ENCODE measurements at regions not wholly inside any gene's neighbourhood (a gene's known extent, or its start where the extent isn't known, plus 50 kb on each side); places are given as distances from the start of the nearest gene placed in this dataset.
A peak's percentile ranks its signal among the peaks of the same experiment; 100 is the strongest.

DNA sequence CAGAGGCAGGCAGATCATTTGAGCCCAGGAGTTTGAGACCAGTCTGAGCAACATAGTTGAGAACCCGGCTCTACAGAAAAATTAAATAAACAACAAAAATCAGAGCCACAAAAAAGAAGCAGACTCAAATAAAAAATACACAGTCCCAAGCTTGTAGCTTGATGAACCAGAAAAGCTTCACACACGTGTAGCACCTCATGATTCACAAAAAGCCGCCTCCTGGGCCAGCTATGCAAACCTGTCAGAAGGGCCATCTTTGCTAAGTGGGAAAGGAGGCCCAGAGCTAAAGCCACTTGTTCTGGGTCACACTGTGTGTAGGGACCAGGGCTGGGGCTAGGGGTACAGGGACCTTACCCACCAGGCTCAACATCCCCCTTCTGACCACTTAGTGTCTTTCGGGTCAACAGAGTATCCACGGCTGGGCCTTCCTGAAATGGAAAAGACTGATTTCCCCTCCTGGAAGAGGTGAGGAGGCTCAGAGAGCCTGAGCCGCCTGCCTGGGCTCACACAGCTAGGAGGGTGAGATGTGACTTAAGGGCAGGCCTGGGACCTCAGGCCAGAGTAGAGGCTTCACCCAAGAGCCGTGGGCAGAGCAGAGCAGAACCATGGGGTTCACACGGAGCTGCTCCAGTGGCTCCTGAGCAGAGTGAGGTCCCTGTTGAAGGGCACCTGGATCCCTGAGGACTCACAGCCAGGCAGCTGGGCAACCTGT lies 269.6 kb downstream of the PARN start:
- DNase-seq = no peak

DNA sequence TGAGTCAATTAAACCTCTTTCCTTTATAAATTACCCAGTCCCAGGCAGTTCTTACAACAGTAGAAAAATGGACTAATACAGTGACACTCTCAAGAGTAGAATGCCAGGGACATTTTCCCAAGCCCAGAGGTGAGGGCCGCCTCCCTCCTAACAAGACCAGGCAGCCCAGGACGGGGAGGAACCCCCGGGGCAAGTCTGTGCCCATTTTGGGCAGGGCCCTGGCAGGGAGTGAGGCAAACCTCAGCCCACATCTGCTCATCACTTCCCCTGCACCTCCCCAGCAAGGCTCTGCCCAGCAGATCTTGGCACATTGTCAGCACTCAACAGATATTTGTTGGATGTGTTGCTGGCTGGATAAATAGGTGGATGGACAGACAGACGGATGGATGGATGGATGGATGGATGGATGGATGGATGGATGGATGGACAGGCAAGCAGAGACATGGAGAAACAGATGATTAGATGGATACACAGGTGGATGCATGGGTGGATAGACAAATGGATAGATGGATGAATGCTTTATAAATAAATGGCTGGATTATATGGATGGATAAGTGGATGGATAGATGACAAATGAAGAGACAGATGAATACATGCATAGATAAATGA lies 271.3 kb downstream of the PARN start:
- DNase-seq = no peak

DNA sequence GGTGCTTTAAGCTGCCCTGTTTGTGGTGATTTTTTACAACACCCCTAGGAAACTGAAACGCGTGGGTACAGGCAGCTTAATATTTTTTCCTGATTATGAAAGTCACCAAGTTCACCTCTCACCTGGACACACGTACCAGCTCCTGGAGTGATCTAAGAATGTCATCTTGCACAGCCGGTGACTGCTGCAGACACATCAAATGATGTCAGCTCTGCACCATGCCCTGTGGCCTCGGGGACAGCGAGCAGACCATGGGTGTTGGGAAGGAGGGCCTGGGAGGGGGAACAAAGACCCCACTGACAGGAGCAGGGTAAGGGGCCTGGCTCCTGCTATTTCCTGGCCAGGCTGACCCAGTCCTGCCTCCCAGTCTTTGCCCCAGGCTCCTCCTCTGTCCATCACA lies 272.7 kb downstream of the PARN start:
- DNase-seq = no peak

DNA sequence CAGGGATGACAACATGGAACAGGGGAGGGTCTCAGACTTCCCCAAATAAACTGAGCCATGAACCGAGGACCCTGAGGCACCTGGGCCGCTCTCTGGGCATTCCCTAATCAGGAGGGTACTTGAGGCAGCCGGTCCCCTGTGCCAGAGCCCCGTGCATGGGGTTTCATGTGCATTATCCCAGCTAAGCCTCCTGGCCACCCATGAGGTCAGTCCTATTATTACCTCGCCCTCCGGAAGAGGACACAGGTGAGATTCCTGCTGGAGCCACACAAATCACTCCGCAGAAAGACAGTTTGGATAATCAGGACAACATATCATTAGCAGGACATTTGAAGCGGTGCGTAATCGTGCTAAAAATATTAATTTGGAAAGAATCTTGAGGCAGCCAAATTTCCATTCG lies 274.0 kb downstream of the PARN start:
- DNase-seq = no peak

DNA sequence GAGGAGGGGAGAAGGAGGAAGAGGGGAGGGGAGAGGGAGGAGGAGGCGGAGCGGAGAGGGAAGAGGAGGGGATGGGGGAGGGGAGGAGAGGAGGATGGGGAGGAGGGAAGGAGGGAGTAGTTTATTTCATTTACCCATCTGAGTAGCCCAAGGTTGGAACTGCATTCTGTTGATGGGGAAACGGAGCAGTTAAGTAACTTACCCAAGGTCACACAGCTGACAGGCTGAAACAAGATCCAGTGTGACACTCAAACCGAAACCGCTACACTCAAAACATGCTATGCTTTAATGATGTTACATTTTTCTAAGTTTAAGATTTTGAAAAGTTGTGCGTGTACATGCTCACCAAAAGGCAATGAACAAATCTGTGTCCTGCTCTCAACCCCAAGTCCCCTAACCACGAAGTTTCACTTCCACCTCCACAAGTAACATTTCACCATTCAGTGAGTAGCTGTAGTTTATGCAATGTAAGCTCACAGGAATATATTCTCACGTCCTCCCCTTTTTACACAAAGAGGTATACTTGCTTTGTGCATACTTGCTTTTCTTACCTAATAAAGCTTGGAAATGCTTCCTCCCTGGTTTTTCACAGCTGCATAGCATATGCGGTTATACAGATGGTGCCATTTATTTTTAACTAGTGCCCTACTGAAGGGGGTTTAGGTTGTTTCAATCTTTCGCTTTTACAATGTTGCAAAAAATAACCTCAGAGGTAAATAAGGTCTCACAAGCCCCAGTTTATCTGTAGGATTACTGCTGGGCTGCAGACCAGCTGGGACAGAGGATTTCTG lies 275.3 kb downstream of the PARN start:
- DNase-seq = peak; percentile 65

DNA sequence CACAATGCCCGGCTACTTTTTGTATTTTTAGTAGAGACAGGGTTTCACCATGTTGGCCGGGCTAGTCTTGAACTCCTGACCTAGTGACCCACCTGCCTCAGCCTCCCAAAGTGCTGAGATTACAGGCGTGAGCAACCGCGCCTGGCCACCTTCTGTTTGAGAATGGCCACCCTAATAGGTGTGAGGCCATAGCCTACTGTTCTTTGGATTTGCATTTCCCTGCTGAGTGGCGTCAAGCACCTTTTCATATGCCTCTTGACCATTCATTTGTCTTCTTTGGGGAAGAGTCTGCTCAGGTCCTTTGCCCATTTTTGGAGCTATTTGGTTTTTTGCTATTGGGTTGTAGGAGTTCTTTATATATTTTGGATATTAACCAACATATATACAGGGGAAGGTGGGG lies 276.7 kb downstream of the PARN start:
- no peak for DNase-seq

DNA sequence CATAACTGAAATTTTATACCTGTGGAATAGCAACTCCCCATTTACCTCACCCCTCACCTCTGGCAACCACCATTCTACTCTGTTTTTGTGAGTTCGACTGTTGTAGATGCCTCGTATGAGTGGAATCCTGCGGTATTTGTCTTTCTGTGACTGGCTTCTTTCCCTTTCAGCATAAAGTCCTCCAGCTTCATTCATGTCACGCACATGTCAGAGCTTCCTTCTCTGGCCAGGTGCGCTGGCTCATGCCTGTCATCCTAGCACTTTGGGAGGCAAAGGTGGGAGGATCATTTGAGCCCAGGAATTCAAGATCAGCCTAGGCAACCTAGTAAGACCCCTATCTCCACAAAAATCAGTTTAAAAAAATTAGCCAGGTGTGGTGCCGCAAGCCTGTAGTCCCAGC lies 278.4 kb downstream of the PARN start:
- no peak for DNase-seq

DNA sequence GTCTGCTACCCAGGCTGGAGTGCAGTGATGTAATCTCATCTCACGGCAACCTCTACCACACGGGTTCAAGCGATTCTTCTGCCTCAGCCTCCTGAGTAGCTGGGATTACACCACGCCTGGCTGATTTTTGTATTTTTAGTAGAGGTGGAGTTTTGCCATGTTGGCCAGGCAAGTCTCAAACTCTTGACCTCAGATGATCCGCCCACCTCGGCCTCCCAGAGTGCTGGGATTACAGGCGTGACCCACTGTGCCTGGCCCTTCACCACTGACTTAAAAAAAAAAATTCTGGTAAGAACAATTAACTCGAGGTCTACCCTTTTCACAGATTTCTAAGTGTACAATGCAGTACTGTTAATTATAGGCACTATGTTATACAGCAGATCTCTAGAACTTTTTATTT lies 279.4 kb downstream of the PARN start:
- DNase-seq = no peak

DNA sequence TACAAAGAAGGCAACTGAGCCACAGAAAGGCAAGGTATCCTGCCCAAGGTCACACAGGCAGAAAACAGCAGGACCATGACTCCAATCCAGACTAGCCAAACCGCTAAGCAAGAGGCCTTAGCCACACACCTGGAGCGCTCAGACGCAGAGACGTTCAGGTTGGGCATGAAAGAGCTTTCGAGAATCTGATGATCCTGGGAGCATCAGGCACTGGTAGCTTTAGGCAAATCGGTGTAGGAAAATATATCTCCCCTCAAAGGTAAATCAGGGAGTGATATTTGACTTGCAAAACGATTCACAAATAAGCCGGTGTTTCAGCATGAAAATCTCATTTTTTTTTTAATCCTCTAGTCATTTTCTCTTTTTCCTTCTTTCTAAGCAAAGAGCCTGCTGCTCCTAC lies 279.0 kb downstream of the MRTFB start:
- no peak for DNase-seq

DNA sequence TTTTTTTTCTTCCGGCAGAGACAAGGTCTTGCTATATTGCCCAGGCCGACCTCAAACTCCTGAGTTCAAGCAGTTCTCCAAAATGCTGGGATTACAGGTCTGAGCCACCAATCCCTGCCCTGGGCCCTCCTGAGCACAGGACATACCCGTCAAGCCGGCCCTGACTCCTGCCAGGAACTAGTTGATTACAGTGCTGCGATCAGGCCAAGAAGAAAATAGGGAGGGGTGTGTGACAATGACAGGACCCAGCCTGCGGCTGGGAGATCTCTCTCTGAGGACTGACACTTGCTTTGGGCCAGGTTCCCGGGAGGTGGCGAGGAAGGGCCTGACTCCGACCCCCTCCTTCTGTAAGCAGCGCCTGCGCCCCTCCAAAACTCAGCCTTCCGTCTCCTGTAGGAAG lies 276.6 kb downstream of the MRTFB start:
- no peak for DNase-seq

DNA sequence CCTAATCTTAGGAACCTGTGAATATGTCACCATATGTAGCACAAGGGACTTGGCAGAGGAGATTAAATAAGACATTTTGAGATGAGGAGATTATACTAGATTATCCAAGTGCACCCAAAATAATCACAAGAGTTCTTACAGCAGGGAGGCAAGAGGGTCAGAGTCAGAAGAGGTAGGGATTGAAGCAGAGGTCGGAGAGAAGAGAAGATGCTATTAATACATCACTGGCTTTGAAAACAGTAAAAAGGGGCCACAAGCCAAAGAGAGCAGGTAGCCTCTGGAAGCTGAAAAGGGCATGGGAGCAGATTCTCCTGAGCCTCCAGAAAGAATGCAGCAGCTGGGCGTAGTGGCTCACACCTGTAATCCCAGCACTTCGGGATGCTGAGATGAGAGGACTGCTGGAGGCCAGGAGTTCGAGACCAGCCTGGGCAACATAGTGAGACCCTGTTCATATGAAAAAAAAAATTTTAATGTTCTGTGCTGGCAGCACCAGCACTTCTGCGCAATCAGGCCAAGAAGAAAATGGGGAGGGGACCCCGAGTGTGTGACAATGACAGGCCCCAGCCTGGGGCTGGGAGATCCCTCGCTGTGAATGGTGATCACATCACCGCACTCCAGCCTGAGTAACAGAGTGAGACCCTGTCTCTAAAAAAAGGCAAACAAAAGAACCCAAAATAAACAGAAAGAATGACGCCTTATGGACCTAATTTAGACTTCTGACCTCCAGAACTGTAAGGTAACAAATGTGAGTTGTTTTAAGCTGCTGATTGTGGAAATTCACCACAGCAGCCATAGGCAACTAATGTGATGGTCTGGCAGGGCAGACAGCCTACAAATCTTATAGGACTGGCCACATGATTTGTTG lies 275.4 kb downstream of the MRTFB start:
- no peak for DNase-seq

DNA sequence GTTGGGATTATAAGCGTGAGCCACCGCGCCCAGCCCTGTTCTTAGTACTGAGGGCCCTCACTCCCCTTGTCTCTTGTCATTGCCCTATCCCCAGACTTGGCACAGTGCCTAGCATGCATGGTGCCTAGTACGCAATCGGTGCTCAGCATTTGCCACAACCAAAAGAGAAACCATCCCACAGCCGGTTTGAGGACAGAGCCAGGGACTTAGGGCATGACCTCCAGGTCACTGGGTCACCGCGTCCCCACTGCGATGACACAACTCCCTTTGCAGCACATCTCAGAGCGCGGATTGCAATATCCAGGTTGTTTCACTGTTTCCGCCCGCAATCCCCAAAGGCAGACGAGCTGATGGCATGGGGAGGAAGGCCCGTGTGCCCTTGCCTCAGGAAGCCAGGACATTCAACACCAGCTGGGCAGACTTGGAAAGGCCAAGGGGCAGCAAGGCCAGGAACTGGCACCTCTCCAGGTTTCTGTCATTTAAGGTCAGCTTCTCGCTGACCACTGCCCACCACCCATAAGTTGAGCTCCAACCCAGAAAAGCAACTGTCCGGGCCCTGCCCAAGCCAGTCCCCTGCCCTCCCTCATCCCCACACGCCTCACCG lies 274.5 kb downstream of the MRTFB start:
- no peak for DNase-seq

DNA sequence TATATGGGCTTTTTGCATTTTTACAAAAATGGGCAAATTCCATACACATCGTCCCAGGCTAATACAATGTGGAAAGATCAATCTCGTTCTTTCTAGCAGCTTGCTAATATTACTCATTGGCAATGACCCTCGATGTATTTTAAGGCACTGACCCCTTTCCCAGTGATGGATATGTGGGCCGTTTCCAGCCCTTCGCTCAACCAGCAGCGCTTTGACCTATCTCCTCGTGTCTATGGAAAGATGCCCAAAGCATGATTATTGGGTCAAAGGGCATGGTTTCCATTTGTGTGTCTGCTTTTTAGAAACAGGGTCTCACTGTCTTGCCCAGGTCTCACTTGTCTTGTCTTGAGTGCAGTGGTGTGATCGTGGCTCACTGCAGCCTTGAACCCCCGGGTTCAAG lies 273.8 kb downstream of the MRTFB start:
- no peak for DNase-seq

DNA sequence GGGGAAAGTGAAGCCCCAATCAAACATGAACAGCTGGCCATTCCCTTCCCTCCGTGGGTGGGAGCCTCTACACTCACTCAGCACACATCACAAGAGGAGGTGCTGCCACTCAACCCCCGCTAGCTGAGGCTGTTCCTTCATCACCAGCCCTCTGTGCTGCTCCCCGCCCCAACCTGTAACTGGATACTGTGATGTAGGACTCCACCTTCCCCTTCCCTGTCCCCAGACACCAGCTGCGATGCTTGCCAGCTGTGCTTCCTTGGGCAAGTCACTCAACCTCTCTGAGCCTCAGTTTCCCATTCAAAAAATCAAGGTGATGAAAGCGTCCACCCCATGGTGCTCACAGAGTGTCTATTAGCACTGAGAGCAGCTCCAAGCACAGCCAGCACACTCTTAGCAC lies 273.2 kb downstream of the MRTFB start:
- DNase-seq = no peak

DNA sequence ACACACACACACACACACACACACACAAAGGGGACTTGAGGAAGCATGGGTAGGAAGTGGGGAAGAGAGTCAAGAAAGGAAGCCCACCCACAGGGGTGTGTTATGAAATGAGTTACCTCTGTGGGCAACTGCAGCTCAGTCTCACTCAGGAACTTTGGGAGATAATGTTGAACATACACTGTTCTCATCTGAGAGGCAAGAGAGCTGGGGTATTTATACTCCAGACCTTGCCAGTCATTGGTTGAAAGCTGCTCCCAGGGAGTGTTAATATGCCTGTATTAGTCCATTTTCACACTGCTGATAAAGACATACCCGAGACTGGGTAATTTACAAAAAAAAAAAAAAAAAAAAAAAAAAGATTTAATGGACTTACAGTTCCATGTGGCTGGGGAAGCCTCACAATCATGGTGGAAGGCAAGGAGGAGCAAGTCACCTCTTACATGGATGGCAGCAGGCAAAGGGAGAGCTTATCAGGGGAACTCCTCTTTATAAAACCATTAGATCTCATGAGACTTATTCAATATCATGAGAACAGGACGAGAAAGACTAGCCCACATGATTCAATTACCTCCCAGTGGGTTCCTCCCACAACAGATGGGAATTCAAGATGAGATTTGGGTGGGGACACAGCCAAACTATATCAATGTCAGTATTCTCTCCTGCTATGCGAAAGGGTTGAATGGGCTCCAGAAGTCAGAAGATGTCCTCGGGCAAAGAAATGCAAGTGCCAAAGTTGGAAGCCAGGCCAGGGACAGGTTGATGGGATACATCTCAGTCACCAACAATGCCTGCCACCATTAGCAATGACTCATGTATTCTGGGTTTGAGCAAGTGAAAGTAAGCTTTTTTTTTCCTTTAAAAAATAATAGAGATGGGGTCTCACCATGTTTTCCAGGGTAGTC lies 270.5 kb downstream of the MRTFB start:
- DNase-seq = no peak

DNA sequence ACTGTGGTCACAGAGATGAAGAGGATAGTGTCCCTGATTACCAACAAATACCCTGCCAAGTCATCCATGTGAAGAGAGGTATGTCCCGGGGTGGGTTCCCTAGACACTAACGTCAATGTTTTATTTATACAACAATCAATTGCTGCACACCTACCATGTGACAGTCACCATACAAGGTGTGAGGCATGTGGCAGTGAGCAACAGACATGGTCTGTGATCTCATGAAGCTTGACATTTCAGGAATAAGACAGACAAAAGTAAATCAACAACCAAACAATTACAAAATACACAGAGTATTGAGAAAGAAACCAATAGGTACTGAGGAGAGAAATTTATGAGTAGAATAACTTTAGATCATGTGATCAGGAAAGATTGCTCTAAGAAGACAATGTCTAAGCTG lies 268.6 kb downstream of the MRTFB start:
- DNase-seq = no peak

DNA sequence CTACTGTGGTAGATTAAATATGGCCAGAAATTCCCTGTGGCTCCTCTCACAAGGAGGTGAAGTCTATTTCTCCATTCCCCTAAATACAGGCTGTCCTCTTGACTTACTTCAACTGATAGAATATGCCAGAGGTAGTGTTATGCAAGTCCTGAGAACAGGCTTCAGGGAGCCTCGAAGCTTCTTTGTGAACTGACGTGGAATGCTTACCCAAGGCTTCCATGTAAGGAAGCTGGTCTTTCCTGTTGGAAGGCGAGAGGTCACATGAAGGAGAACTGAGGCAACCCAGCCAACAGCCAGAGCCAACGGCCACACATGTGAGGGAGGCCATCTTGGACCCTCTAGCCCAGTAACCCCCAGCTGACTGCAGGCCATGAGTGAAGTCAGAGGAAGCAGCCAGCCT lies 267.9 kb downstream of the MRTFB start:
- no peak for DNase-seq

DNA sequence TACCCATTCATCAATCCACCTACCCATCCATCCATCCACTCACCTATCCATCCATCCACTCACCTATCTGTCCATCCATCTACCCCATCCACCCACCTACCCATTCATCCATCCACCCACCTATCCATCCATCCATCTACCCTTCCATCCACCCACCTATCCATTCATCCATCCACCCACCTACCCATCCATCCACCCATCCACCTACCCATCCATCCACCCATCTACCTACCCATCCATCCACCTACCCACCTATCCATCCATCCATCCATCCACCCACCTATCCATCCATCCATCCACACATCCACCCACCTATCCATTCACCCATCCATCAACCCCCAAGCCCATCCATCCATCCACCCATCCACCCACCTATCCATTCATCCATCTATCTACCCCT lies 267.1 kb downstream of the MRTFB start:
- DNase-seq = no peak

DNA sequence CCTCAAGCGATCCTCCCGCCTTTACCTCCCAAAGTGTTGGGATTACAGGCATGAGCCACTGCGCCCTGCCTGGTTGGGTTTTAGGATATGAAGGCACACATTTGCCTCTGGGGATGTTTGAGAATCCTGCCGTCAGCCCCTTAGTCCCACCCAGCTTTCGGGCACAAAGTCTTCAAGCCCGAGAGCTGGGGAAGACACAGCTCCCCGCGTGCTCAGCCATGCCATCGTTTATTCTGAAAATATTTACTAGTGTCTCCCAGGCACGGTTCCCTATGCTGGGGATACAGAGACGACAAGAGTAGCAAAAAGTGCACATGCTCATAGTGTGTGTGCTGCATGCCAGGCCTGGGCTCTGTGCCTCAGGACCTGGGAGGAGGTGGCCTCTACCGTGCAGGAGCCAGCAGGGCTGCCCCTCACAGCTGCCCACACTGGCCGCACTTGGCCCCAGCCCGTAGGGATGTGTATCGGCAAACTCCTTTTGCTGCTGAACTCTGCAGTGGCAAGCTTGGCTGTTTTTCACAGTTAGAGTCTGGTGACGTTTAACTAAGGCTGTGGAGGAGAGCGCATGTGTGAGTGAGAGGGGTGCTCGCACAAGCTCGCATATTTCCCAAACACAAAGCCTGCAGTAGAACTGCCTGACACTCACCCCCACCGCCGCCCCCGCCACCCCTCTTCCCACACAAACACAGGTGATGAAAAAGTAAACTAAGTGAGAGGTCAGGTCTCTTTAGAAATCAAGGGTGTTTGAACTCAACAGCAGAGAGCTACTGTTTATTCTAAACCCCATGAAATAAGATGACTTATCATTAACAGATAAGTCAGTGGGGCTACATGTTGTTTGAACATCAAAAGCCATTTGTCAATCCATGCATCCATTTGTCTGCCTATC lies 266.4 kb downstream of the MRTFB start:
- DNase-seq = no peak

DNA sequence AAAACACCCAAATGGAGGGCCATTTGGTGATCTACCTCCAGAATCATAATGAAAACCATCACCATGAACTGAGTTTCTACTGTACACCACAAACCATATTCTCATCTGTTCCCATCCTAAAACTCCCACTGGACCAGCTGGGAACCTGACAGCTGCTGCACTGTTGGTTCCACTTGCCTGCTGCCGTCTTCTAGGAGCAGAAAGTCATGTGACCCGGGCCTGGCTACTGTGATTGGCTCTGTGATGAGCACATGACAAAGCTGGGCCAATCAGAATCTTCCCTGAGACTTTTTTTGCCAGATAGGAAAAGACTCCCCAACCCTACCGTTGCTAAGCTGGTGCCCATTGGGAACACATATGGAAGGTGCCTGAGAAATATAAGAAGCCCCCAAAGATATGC lies 264.2 kb downstream of the MRTFB start:
- no peak for DNase-seq
